ENCODE measurements at regions not wholly inside any gene's neighbourhood (a gene's known extent, or its start where the extent isn't known, plus 50 kb on each side); places are given as distances from the start of the nearest gene placed in this dataset.
"Not testable (repeated sequence)": the region's sequence is repeated elsewhere in the genome, so short reads cannot be mapped to it uniquely, and the experiment has no call there.

- FAIRE-seq: no peak
- DNase-seq (ENCODE audit: low spot score): peak; percentile 2
Measured at GRCh38 chr4:59455751-59456150, 1744.4 kb upstream of the ADGRL3 start.

GRCh38 chr4:59457576-59457975 is 1742.5 kb upstream of the ADGRL3 start:
- no peak for FAIRE-seq

GRCh38 chr4:59484944-59485343 is 1715.2 kb upstream of the ADGRL3 start:
- no peak for FAIRE-seq

More at GRCh38 chr4:59457576-59457975, 1742.5 kb upstream of the ADGRL3 start:
- DNase-seq (ENCODE audit: low spot score): no peak

GRCh38 chr4:59500103-59500502 is 1700.0 kb upstream of the ADGRL3 start:
- FAIRE-seq (no peak), DNase-seq (ENCODE audit: low spot score) (no peak)

More at GRCh38 chr4:59484944-59485343, 1715.2 kb upstream of the ADGRL3 start:
- no peak for DNase-seq (ENCODE audit: low spot score)

DNA sequence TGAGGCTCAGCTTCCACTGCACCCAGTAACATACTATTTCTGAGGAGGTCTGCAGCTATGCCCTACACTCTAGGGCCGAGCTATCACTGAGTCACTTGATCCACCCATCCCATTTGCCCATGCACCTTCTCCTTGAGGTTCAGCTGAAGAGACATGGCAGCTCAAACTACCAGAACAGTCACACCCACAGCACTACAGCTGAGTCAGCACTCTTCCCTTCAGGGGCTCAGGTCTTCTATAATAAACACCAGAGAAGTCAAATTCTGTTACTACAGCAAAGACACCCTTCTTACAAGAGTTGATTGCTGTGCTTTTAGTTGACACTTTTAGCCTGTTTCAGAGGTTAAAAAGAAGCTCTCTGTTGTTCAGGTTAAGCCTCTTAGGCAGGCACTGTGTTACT is 1696.4 kb upstream of the ADGRL3 start:
- FAIRE-seq (no peak), DNase-seq (ENCODE audit: low spot score) (no peak)

- DNase-seq (ENCODE audit: low spot score); FAIRE-seq: not testable (repeated sequence)
Measured at GRCh38 chr4:59511809-59512208, 1688.3 kb upstream of the ADGRL3 start.

DNA sequence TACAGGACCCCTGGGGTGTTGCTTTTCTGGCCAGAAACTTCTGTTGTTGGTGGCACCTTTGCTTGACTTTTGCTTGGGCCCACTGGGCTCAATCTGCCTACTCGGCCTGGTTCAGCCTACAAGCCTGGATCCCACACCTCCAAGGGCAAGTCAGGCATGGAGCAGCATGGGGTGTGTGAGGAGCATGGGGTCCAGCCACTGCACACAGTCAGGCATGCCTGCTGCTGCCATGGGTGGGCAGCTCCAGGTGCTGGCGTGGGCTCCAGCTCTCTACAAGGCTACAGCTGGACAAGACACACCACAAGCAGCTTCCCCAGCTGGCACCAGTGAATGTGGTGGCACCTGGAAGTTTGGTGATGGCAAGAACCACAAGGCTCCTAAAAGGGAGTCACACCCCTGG is 1683.1 kb upstream of the ADGRL3 start:
- FAIRE-seq: peak; percentile 69
- DNase-seq (ENCODE audit: low spot score): no peak

DNA sequence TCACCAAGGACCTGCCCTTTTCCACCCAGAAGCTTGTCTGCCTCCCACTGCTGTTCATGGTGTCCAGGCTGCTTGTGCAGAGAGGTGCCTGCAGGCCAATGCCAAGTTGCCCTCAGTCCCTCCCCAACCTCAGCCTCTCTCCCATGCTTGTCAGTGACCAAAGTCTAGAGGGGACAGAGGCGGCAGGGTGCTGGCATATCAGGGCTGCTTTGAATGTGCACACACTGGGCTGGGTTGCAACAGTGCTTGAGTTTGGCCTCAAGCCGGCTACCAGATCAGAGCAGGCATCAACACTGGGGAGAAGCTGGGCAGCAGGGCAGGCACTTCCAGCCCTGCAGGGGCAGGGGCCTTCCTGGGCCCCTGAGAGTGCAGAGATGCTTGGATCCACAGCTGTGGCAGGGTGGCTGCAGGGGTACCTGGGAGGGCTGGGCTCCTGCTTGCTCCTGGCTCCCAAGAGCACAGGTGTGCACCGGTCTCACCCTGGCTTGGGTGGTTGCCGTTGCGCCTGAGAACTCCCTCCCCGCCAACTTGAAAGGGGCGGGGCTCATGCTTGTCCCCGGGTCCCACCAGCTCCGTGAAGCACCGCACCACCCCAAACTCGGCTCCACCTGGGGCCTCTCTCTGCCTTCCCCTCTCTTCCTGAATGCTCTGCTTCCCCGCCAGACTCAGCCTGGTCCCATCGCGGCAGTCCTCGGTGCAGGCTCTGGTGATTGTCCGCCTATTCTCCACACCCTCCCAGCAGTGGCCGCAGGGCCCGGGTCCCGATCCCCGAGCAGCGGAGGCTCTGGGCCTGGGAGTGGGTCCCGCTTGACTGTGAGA is 1681.9 kb upstream of the ADGRL3 start:
- DNase-seq (ENCODE audit: low spot score): no peak
- FAIRE-seq: no peak

GRCh38 chr4:59525885-59526284 is 1674.2 kb upstream of the ADGRL3 start:
- DNase-seq (ENCODE audit: low spot score): no peak
- no peak for FAIRE-seq

GRCh38 chr4:59535541-59535940 is 1664.6 kb upstream of the ADGRL3 start:
- DNase-seq (ENCODE audit: low spot score) (no peak), FAIRE-seq (no peak)

GRCh38 chr4:59536428-59536827 is 1663.7 kb upstream of the ADGRL3 start:
- DNase-seq (ENCODE audit: low spot score): no peak

DNA sequence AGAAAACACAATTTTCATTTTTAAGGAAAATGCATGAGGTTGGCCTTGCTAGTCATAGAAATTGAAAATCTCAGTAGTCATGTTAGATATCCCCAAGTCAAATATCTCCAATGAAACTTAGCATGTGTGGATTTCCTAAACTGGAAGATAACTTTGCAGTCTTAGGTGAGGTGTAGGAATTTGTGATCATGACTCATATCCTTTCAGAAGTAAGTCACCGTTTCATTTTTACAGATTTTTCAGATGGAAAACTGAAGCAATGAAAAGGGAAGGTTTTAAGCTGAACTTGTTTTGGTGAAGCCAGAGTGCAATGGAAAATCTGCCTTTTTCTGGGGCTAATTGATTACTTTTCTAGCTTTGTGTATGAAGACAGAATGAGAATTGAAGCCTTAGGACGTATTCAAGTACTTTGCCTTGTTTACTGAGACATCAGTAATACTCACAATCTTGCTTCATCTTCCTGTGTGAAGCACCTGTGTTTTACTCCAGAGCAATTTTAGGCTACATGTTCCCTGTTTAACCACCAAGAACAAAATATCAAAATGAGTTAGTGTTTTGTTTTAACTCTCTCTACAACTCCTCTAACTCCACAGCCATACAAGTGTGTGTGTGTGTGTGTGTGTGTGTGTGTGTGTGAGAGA is 1662.8 kb upstream of the ADGRL3 start:
- FAIRE-seq: peak; percentile 66
- peak; percentile 14 for DNase-seq (ENCODE audit: low spot score)

More at GRCh38 chr4:59536428-59536827, 1663.7 kb upstream of the ADGRL3 start:
- FAIRE-seq: no peak

DNA sequence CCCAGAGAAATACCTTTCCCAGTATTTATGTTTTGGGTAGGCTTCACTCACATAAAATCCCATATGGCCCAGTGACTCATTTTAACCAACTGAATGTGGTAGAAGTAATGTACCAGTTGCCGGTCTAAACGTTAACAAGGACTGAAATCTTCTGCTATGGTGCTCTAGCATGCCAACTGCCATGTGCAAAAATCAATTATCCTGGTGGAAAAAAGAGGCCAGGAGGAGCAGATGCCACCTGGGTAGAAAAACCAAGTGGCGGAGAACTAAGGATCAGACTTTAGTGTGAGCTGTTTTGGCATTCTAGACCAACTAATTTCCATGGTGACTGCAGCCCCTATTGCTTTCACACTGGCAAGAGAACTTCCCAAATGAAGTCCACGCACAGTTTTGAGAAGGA is 1660.7 kb upstream of the ADGRL3 start:
- no peak for FAIRE-seq

DNA sequence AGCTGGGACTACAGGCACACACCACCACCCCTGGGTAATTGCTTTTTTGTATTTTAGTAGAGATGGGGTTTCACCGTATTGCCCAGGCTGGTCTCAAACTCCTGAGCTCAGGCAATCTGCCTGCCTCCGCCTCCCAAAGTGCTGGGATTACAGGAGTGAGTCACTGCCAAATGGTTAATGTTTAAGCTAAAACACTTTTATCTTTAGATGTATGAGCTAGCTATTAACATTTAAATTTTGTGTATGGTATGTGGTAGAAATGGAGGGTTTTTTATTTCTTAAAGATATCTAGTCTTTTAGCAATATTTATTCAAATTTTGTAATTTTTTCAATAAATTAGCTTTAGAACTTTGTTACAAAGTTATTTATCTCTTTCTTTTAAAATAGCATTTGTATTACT is 1659.8 kb upstream of the ADGRL3 start:
- DNase-seq (ENCODE audit: low spot score) (no peak), FAIRE-seq (no peak)

More for the DNA sequence above, 1660.7 kb upstream of the ADGRL3 start:
- DNase-seq (ENCODE audit: low spot score): no peak

DNA sequence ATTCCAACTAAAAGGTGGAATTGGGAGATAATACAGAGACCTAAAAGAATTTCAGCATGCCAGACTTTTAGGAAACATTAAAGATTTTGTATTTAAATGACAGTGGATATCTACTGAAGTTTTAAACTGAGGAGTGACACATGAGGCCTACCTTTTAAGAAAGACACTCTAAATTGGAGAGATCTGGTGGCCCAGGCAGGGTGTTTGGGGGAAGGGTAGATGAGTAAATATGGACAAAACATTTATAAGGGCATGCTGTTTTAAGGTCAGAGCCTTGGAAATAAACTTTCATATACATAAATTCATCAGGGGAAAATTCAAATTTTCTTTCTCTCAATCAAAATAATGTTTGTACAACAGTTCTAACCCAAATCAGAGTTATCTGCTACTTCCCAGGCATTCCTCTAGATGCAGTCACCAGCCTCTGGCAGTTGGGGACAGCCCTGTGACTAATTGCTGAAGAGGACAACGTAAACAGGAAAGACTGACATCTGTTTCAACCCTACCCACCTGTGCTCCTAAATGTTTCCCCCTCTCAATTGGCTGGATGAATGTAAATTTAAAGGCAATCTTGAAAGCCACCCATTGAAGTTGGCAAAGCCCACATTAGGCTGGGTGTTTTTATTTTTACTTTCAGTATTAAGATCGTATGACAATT is 1646.9 kb upstream of the ADGRL3 start:
- DNase-seq (ENCODE audit: low spot score) (peak; percentile 60), FAIRE-seq (no peak)

GRCh38 chr4:59553721-59554091 is 1646.4 kb upstream of the ADGRL3 start:
- FAIRE-seq (no peak), DNase-seq (ENCODE audit: low spot score) (peak; percentile 42)

DNA sequence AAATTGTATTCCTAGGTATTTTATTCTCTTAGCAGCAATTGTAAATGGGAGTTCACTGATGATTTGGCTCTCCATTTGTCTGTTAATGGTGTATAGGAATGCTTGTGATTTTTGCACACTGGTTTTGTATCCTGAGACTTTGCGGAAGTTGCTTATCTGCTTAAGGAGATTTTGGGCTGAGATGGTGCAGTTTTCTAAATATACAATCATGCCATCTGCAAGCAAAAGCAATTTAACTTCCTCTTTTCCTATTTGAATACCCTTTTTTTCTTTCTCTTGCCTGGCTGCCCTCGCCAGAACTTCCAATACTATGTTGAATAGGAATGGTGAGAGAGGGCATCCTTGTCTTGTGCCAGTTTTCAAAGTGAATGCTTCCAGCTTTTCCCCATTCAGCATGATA is 1643.9 kb upstream of the ADGRL3 start:
- DNase-seq (ENCODE audit: low spot score); FAIRE-seq: not testable (repeated sequence)

DNA sequence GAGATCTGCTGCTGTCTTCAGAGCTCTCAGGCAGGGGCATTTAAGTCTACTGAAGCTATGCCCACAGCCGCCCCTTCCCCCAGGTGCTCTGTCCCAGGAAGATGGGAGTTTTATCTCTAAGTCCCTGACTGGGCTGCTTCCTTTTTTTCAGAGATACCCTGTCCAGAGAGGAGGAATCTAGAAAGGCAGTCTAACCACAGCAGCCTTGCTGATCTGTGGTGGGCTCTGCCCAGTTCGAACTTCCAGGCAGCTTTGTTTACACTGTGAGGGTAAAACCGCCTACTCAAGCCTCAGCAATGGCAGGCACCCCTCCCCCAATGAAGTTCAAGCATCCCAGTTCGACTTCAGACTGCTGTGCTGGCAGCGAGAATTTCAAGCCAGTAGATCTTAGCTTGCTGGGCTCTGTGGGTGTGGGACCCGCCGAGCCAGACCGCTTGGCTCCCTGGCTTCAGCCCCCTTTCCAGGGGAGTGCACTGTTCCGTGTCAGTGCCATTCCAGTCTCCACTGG is 1639.9 kb upstream of the ADGRL3 start:
- not testable (repeated sequence) for DNase-seq (ENCODE audit: low spot score); FAIRE-seq

DNA sequence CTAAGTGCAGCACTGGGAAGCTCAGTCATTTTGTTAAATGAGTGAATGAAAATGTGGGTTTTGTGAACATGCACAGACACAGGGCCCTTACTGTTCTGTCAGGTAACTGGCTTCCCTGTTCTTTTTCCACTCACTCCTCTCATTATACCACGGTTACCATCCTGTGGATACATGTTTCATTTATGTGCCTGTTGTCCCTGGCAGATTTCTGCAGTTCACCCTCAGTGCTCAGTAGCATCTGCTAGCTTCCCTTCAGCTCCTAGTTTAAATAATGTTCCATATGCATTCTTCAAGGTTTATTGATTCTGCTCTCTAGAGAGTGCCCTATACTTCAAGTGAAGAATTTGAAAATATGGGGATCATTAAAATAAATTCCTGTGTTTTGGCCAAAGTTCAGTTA is 1634.3 kb upstream of the ADGRL3 start:
- no peak for FAIRE-seq

DNA sequence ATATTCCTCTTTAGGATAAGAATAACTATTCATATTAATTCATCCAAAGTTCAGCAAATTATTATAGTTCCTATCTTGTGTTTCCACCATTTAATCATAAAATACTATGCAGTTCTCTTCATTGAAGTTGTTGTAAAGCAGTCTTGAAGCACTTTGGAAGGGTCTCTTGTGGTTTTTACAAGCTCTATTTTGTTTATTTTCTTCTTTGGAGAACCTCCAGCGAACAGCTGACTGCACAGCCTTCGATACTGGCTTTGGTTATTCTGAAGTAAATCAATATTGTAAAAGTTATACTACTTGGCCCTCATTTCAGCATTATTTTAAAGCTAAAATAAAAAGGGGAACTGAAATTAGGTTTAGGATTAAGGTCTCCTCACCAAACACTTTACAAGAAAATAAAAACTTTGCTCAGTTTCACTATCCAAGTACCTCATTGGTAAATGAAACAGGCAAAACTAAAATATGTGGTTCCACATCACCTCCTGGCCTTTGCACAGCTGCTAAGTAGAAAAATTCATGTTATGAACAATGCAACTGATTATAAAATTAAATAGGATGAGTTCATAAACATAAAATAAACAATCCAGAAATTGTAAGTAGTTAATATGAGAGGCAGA is 1629.2 kb upstream of the ADGRL3 start:
- FAIRE-seq: no peak
- DNase-seq (ENCODE audit: low spot score): no peak

More for the DNA sequence above, 1634.3 kb upstream of the ADGRL3 start:
- DNase-seq (ENCODE audit: low spot score): no peak

DNA sequence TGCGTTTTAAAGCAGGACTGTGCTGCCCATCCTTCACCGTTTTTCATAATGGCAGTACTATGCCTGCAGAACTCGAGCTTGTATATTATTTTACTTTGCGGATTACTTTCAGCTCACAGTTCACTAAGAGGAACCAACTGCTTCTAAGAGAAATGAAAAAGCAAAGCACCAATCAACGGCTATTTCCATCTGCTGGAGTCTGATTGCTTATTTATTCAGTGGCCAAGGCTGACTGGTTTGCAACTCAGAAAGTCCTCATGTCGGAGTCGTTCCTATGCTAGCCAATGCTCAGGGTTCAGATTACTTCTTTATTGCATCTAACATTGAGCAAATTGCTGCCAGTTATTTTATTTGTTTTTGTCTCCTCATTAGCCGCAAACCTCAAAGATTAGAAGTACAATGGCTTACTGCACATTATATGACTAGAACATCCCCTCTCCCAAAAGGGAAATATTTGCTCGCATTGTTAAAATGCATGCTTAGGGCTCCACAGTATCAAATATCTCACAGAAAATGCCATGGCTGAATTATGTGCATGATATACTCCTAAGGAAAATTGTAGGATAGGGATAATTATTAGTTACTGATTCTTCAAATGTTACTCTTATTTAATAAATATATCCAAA is 1628.2 kb upstream of the ADGRL3 start:
- FAIRE-seq: no peak
- no peak for DNase-seq (ENCODE audit: low spot score)
